GM18868 (cell line): ENCODE measurements at regions not wholly inside any gene's neighbourhood (a gene's known extent, or its start where the extent isn't known, plus 50 kb on each side); places are given as distances from the start of the nearest gene placed in this dataset.
"Not testable (repeated sequence)": the region's sequence is repeated elsewhere in the genome, so short reads cannot be mapped to it uniquely, and the experiment has no call there.

Experiments
- ATAC-seq: cut with Tn5 transposase; IDR thresholded peaks from one replicate; pipeline ENCODE4 v1.9.1; 2021; ENCODE audit warnings: mild to moderate bottlenecking, moderate library complexity; ENCODE audit not compliant: unreplicated experiment

DNA sequence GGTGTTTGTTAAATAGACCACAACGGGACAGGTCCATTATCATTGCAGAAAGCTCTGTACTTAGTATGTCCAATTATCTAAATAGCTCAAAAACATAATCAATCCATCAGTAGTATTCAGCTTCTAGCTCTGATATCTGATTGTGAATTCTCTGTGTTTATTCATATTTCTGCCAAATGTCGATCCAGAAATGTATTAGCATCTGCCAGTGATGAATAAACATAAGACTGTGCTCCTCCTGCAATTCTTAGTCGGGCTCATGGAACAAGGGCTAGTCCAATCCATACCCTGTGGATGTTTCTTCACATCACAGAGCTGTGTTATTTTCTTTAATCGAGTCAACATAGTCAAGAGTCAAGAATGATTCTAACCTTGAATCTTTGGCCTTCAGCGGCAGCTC, 1612.1 kb upstream of the WWC1 start:
- ATAC-seq, result no peak

DNA sequence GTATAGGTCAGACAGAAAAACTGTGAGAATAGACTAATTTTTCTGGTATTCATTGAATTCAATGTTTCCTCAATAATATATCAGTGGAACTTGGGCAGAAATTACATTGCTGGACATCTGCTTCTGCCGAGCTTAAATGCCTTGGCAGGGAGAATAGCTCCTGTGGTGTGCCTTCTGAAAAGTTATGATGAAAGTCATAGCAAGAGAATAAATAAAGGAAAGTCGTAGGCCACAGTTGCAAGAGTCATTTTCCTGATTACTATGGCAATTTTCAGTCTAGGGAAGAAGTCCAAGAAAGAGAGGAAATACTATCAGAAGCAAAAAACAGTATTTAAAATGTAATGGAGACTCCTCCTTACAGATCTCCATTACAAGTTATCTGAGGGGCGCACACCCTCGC, 1596.1 kb upstream of the WWC1 start:
- ATAC-seq, result no peak

DNA sequence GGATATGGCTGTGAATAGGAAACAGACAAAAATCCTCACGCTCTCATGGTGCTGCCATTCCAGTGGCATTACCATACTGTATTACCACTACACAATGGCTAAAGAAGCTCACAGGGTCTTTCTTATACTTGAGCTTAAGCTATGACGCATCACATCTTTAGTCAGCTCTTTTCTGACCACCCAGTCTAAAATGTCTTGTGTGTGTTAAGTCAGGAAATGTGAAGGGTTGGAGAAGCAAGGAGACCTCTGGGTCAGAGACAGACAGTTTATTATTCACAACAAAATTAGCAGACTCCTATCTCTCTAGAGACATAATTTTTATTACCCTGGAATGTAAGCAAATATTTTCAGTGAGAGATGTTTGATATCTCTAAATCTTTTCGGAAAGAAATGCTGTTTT, 1583.2 kb upstream of the WWC1 start:
- ATAC-seq, result no peak

DNA sequence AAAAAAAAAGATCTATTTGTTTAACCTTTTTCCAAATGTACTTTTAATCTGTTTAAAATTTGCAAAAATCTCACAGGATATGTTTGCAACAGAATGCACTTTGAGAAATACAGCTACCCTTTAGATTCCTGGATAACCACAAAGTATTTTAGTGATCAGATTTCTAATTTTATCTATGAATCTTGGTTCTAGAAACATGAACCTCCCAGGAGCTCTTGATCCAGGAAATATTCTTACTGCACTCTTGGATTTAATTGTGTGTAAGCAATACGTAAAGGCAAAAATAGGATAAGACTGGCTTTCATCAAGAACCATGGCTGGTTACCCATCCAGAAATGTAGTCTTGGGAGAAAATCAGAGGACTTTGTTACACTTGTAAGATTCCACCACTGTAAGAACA, 1581.8 kb upstream of the WWC1 start:
- no peak for ATAC-seq

DNA sequence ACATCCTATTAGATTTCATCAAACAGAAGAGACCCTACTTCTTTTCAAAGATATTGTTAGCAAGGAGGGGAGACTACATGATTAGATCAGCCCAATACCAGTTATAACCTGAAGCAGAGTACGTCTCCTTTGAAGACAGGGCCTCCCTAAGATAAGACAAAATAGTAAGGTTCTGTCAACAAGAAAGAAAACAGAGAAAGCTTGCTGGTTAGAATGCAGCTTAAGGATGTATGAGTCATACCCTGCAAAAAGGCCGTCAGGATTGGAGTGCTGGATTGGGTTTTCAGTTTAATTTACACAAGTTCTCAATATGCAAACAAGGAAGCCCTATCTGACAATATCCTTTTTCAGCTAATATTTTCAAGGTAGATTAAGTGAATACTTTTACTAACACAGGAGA, 1581.2 kb upstream of the WWC1 start:
- no peak for ATAC-seq

DNA sequence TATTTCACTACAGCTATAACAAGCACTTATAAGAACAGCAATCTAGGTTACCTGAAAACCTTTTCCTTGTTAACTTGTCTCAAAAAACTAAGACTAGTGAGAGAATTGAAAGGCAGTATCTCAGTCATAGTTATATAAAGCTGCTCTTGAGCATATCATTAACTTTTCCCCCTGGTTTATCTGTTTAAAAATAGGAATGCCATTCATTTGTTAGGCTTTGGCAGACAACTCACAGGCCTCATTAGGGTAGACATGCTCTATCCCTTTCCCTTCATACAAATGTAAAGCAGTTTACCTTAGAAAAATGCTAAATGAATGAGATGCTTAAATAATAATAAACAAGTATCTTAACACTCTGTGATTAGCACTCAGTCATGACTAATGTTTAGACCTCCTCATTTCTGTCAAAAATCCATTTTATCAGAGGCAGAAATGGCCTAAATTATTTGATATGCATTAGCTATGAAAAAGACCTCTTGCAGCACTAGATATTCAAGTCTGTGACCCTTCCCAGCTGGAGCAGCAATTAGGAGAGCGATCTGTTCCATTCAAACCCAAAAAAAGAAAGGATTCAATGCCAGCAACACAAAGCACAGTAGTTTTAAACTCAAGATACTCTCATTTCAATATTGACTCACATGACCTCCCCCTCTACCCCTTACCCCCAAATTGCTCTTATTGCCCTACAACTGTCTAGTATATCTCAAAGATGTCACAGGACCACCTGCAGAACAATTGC, 1578.8 kb upstream of the WWC1 start:
- ATAC-seq, result no peak

DNA sequence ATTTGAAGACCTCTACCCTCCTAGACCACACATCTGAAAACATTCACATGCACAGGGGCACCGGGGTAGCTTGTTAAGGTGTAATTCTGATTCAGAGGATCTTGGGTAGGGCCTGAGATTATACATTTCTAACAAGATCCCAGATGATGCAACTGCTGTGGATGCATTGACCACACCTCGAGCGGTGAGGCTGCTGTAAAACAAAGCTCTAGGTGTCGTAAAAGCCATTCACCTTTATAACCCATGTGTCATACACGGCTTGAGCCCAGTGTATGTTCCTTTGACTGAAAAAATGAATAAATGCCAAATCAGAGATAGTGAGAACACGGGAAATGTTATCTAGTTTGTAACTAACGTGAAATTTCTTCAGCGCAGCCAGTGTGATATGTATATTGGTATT, 1578.2 kb upstream of the WWC1 start:
- no peak for ATAC-seq

DNA sequence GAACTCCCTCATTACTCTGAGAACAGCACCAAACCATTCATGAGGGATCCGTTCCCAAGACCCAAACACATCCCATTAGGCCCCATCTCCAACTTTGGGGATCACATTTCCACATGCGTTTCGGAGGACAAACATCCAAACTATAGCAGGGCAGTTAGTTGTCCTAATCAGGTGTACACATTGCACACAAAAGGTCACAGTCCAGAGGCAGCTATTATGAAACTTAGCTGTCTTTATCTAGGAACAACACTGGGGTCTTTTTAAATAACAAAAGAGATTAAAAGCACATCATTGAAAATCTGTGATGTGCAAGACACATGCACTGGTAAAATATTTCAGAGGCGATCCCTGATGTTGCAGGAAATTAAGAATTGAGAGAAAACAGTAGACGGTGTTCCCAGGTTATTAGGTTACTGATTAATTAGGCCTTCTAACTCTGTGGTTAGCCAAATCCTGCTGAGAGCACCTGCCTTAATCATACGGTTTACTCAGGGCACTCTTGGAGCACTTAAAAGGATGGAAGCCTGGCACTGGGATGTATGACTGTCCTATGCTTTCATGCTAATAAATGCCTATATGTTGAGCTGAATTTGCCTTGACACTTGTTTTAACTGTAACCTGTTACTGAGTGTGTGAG, 1574.5 kb upstream of the WWC1 start:
- no peak for ATAC-seq

DNA sequence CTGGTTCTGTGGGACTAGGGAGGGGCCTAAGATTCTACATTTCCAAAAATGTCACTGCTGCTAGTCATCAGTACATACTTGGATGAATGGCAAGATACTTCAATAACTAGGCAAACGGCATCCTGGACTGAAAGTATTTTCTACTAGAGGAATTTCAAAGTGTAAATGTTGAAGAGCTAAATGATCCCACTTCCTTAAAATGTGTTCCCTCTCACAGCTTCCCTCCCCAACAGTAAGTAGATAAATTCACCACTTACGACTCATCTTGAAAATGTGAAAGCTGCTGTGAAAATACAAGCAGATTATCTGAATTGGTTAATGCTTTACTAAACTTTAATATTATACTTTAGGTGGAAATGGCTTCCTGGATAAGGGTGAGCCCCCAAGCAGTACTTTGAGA, 1571.5 kb upstream of the WWC1 start:
- no peak for ATAC-seq

DNA sequence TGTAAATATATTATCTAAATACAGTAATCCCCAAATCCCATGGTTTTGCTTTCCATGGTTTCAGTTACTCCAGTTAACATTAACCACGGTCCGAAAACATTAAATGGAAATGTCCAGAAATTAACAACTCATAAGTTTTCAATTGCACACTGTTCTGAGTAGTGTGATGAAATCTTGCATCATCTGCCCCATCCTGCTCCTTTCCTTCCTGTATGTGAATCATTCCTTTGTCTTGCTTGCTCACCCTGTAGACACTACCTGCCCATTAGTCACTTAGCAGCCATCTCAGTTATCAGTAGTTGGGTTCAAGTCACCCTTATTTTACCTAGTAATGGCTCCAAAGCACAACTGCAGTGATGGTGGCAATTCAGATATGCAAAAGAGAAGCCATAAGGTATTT, 1568.5 kb upstream of the WWC1 start:
- ATAC-seq, result no peak

DNA sequence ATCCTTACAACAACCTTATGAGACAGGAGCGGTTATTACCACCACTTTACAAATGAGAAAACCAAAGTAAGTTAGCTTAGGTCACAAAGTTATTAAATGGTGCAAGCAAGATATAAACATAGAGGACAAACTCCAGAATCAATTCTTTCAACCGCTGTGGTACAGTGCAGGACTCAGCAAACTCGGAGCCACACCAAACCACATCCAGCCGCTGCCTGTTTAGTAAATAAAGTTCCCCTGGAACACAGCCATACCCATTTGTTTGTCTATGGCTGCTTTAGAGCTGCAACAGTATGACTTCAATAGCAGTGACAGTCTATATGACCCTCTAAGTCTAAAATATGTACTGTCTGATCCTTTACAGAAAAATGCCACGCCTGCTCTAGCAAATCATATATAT, 1567.2 kb upstream of the WWC1 start:
- no peak for ATAC-seq

DNA sequence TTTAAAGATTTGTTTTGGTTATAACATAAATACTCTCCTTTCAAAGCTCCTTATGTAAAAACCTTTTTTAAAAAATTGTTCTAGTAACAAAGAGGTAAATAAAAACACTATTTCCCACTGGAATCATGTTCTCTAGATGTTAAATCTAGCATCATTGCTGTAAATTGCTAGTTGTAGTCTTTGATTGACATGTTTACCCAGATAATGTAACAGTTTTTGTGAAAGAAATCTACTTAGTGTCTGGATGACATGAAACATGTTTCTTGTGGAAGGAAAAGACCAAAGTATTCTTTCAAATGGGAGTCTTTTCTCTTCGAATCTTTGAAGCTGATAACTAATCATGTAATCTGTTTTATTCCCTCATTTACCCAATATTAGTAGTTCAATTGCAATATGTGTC, 1565.9 kb upstream of the WWC1 start:
- ATAC-seq, result no peak

DNA sequence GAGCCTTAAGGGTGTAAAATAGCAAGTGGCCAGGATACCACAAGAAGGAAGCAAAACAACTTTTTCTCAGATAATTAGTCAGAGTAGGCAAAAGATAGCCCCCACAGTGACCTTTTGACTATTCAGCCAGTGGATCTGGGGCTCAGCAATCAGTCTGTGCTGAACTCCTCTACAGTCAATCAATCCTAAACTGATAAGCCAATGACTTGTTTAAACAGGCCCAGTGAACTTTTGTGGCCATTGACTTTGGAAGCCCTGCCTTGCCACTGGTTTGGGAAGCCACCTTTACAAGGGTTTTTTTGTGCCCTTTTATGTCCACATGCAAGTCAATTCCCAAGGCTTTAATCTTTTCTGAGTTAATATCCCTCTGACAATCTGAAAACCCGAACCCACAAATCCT, 1565.0 kb upstream of the WWC1 start:
- no peak for ATAC-seq

DNA sequence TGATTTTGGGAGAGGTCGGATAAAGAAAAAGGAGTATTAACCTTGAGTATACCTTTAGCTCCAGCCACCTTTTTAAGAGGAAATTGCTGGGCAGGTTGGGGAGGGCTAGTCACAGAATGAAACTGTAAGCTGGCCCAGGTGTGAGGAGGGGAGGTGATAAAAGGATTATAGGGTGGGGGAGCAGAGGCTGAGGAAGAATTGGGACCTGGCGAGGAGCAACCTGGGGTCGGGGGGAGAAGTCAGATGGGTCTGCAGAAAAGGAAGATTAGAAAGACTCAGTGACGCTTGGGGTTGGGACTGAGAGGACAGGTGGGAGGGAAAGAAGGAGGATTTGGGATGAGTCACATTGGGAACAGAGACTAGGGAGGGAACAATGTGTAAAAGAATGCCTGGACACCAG, 1548.5 kb upstream of the WWC1 start:
- ATAC-seq, result not testable (repeated sequence)

DNA sequence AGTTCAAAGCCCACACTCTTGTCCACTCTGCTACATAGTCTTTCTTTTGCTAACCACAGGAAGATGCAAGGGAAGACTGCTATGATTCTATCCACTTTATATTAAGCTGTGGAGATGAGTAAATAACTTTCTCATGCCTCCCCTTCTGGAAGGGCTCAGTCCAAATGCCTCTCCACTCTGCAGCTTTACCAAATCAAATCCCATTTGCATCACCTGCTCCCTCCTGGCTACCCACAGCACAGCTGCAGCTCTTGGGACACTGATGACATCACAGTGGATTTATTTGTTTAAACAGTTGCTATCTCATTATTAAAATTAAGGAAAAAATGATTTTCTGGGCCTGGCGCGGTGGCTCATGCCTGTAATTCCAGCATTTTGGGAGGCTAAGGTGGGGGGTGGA, 1544.9 kb upstream of the WWC1 start:
- no peak for ATAC-seq

DNA sequence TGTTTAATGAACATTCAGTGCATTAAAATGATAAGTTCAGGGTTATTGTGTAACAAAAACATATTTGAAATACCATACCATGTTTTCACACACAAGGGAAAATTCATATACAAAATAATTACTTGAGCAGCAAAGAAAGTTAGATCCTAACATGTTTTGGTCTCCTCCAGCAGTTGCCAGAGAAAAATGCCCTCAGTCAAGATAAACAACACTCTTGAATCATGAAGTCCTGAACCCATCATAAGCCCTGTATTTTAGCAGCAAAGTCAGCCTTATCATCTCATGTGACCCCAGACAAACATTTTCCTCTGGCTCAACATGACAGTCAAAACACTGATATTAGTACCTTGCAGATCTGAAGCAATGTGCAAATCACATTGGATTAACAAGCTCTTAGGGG, 1541.1 kb upstream of the WWC1 start:
- ATAC-seq, result no peak

DNA sequence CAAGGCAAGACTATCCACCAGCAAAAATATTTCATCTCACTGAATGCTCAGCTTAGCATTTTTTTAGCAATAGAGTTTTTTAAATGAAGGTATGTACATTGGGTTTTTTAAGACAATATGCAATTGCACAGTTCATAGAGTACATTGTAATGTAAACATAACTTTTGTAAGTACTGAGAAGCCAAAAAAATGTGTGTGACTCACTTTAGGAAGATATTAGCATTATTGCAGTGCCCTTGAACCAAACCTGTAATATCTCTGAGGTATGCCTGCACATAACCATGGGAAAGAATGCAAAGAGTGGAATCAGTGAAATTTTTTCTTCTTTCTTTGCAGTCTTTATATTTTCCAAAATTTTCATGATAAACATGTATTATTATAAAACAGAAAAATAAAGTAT, 1533.3 kb upstream of the WWC1 start:
- no peak for ATAC-seq

DNA sequence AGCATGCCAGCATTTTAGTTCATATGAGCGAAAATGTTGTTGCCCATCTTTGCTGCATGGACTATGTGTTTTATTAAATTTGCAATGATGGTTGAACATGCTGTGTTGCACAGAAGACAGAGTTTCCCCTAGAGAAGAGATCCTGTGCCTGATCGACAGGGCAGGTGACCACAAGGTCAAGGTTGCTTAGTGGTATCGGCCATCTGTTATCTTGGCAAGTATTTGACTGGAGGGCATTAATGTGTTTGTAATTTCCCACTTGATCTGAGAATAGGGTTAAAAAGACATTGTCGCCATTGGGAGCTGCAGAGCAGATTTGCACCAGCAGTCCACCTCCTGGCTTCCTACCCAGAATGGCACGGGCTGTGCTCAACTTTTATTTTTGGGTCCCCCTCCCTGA, 1523.6 kb upstream of the WWC1 start:
- no peak for ATAC-seq

DNA sequence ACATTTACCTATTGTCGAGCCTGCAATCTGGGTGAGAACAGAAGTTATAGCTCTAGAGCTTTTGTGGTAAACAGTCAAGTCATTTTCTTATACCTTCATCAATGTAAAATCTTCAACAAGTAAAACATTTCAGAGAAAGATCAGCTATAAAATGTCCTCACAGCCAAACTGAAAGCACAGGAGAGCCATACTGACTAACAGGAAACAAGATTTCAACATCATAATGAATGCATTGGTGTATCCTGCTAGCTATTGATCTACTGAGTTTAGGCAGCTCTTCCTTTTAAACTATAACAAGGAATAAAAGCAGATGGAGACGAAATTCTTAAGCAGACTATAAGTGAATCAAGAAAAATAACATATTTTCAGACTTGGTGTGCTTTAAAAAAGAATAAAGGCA, 1522.9 kb upstream of the WWC1 start:
- ATAC-seq, result no peak

DNA sequence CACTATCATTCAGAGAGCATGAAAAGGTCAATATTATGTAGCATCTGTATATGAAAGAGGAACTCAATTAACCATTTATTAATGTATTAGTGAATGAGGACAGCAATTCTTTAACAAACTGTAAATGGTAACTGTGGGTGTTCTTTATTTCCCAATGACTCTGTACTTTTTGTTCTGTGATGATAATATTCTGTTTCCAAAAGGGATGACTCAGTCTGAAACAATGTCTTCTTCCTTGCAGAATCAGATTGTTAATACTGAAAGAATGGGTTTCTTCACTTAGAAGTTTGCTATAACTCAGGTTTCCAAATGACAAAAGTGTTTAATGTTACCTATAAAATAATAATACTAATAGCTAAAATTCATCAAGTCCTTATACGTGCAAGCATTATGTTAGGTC, 1518.7 kb upstream of the WWC1 start:
- no peak for ATAC-seq

DNA sequence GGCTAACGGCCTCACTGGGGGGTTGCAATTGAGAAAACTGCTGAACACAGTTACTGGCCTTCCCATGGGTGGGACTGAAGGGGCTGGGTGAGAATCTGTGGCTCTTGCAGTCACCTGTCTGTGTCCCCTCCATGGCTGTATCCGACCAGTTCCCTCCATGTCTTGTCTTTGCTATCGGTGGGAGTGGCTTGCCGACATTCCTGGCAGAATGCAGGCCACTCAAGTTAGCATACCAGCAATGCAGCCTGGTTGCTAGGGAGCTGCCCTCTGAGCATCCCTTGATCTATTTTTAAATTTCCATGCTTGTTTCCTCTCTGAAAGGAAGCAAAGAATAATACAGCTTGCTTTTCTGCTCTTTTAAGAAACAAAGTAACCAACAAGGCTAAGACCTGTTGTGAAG, 1509.7 kb upstream of the WWC1 start:
- ATAC-seq, result no peak

DNA sequence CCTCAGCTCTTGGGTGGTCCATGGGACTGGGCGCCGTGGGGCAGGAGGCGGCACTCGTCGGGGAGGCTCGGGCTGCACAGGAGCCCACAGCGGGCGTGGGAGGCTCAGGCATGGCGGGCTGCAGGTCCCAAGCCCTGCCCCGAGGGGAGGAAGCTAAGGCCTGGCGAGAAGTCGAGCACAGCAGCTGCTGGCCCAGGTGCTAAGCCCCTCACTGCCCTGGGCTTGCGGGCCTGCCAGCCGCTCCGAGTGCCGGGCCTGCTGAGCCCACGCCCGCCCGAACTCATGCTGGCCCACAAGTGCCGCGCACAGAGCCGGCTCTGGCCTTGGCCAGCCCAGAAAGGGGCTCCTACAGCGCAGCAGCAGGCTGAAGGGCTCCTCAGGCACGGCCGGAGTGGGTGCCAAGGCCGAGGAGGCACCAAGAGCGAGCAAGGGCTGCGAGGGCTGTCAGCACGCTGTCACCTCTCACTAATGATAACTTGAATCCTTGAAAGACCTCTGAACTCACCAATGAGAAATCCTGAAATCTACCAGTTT, 1506.8 kb upstream of the WWC1 start:
- ATAC-seq, result no peak

DNA sequence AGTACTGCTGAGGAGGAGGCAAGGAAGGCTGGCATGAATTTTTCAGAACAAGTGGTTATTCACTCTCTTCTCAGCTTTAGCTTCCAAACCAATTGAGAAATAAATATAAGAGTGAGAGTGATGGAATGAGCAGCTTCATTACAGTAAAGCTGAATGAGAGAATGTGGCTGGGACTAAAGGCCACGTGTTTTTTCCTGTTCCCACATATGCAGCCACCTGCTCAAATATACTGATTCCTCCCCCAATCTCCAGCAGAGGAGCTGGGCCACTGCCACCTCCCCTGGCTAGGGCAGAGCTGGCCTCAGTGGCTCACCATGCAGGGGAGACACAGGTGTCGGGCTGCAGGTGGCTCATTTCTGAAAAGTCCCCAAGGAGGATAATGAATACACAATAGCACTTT, 1505.3 kb upstream of the WWC1 start:
- no peak for ATAC-seq
